HepG2 (cell line): ENCODE measurements at regions not wholly inside any gene's neighbourhood (a gene's known extent, or its start where the extent isn't known, plus 50 kb on each side); places are given as distances from the start of the nearest gene placed in this dataset.

Experiments
- ATAC-seq: fragments of 200-7000 bp; cut with Tn5 transposase; 3 replicates; pipeline ENCODE4 v1.9.1; 2020; ENCODE audit warnings: mild to moderate bottlenecking, moderate library complexity
- BruUV-seq: library from RNA; stranded (reverse); fragments of 400-500 nt; replicated peaks from 2 replicates; lab custom pipeline; 2021; lab: Mats Ljungman, UMichigan
- CTCF ChIA-PET: fragments of 300-600 bp; formaldehyde crosslinking; extraction: SDS; loops from one replicate; lab custom pipeline; 2021; ENCODE audit warnings: low total read pairs, inconsistent platforms, low intra/inter-chr PET ratio; lab: Yijun Ruan, JAX
- POLR2A ChIA-PET: fragments of 350-600 bp; sonication (Branson Sonifier 250); formaldehyde crosslinking; loops from one replicate; lab custom pipeline; 2020; ENCODE audit warnings: antibody characterized with exemption, inconsistent platforms; lab: Yijun Ruan, JAX
- DNase-seq: peaks from one replicate; pipeline ENCODE4 v3.0.0-alpha.2; 2015; ENCODE audit warnings: low spot score
- FAIRE-seq: peaks from 3 replicates; lab custom pipeline; 2011; peaks lifted over from hg19 to GRCh38; lab: Jason Lieb, UNC
- H2AFZ ChIP-seq: one replicate; pipeline ENCODE4 v1.6.1; 2011; ENCODE audit warnings: low read length, inconsistent platforms
- H3K27ac ChIP-seq: fragments of 300-600 bp; 3 replicates; pipeline ENCODE4 v1.8.0; 2011; ENCODE audit warnings: mixed run types, mild to moderate bottlenecking, mixed read lengths, low read length, inconsistent platforms; ENCODE audit not compliant: insufficient read depth; ENCODE audit errors: extremely low read length
- H3K27me3 ChIP-seq, 2 experiments: fragments of 200-600 bp in 1 of 2; 2 replicates in 1 of 2; 3 replicates in 1 of 2; pipeline versions ENCODE4 v1.6.0 to v1.8.0; 2011; ENCODE audit warnings: low read length in 2 of 2, mild to moderate bottlenecking in 2 of 2, moderate library complexity in 2 of 2, inconsistent platforms in 1 of 2; ENCODE audit not compliant: insufficient read depth in 2 of 2, control insufficient read depth in 1 of 2
- H3K36me3 ChIP-seq, 2 experiments: fragments of 200-600 bp in 1 of 2; replicated peaks in 1 of 2; 2 replicates in 1 of 2; 3 replicates in 1 of 2; pipeline versions ENCODE4 v1.5.1 to v1.8.0; 2011; ENCODE audit warnings: low read length in 2 of 2, inconsistent platforms in 1 of 2; ENCODE audit not compliant: insufficient read depth in 2 of 2, control insufficient read depth in 1 of 2
- H3K4me1 ChIP-seq: 2 replicates; pipeline ENCODE4 v1.5.1; 2012; ENCODE audit warnings: low read length, inconsistent platforms; ENCODE audit not compliant: insufficient read depth
- H3K4me2 ChIP-seq: 2 replicates; pipeline ENCODE4 v1.6.0; 2011; ENCODE audit warnings: low read depth, low read length, inconsistent platforms
- H3K4me3 ChIP-seq, 3 experiments: fragments of 200-600 bp in 1 of 3; sonication (generic), shearing (Covaris generic) in 1 of 3; replicated peaks in 1 of 3; 2 replicates each; pipeline ENCODE4 v1.5.1; 2011 to 2016; ENCODE audit warnings: low read length in 3 of 3, inconsistent platforms in 2 of 3, low read depth in 2 of 3, mild to moderate bottlenecking in 2 of 3, control low read depth in 1 of 3, mixed read lengths in 1 of 3; ENCODE audit not compliant: insufficient read depth in 1 of 3
- H3K79me2 ChIP-seq: one replicate; pipeline ENCODE4 v1.6.1; 2011; ENCODE audit warnings: low read length, inconsistent platforms; ENCODE audit not compliant: insufficient read depth
- H3K9ac ChIP-seq: 2 replicates; pipeline ENCODE4 v1.6.0; 2011; ENCODE audit warnings: mild to moderate bottlenecking, low read depth, low read length, inconsistent platforms; ENCODE audit not compliant: insufficient read depth
- H3K9me3 ChIP-seq: 2 replicates; pipeline ENCODE4 v1.5.1; 2012; ENCODE audit warnings: mild to moderate bottlenecking, low read length
- H4K20me1 ChIP-seq: 2 replicates; pipeline ENCODE4 v1.6.0; 2011; ENCODE audit warnings: inconsistent platforms, mild to moderate bottlenecking, low read length, moderate library complexity; ENCODE audit not compliant: insufficient read depth
- CEBPB ChIP-seq: IDR thresholded peaks from 2 replicates; pipeline ENCODE4 v1.6.1; 2011; ENCODE audit warnings: low read depth, low read length, improper control_type of control experiment, borderline replicate concordance
- HNF4G ChIP-seq, 2 experiments: sonication (generic) in 1 of 2; formaldehyde crosslinking in 1 of 2; IDR thresholded peaks; 2 replicates each; pipeline versions ENCODE4 v1.4.0 to v1.6.1; 2011 to 2020; ENCODE audit warnings: borderline replicate concordance in 2 of 2, low read depth in 2 of 2, mild to moderate bottlenecking in 2 of 2, low read length in 1 of 2, missing genetic modification reagents in 1 of 2, moderate library complexity in 1 of 2
- PRDM4 ChIP-seq: sonication (generic); formaldehyde crosslinking; IDR thresholded peaks from 2 replicates; pipeline ENCODE4 v1.9.0; 2021; ENCODE audit warnings: missing genetic modification reagents, borderline replicate concordance
- RFXANK ChIP-seq: IDR thresholded peaks from 2 replicates; pipeline ENCODE4 v1.6.1; 2016
- RNF219 ChIP-seq: sonication (generic); formaldehyde crosslinking; IDR thresholded peaks from 2 replicates; pipeline ENCODE4 v1.5.0; 2020; ENCODE audit warnings: mild to moderate bottlenecking, missing genetic modification reagents
- YY1 ChIP-seq: IDR thresholded peaks from 2 replicates; pipeline ENCODE4 v1.6.1; 2011; ENCODE audit warnings: low read length, low read depth, moderate library complexity, mild to moderate bottlenecking; ENCODE audit not compliant: insufficient read depth, insufficient replicate concordance
- ZMYM2 ChIP-seq: sonication (generic); formaldehyde crosslinking; IDR thresholded peaks from 2 replicates; pipeline ENCODE4 v1.8.0; 2022; ENCODE audit warnings: mild to moderate bottlenecking, missing genetic modification reagents
- ZNF281 ChIP-seq: sonication (generic); formaldehyde crosslinking; IDR thresholded peaks from 2 replicates; pipeline ENCODE4 v1.4.0; 2020; ENCODE audit warnings: missing genetic modification reagents, borderline replicate concordance
- ZNF609 ChIP-seq: sonication (generic); formaldehyde crosslinking; IDR thresholded peaks from 2 replicates; pipeline ENCODE4 v1.4.0; 2020; ENCODE audit warnings: mild to moderate bottlenecking, missing genetic modification reagents, borderline replicate concordance
- WGBS: methylation state at CpG from one replicate; pipeline ENCODE4 v1.1.6; 2017; ENCODE audit warnings: low lambda C conversion rate; 5-methylcytosine and 5-hydroxymethylcytosine counted together
- in situ Hi-C: cut with HindIII; loops from 2 replicates; pipeline ENCODE4 v1.10.0; 2017; ENCODE audit warnings: low pct_unique_long_range_greater_than_20kb; ENCODE audit not compliant: extremely low pct_ligation_motif_present
- intact Hi-C: fragments of 100-400 bp; cut with micrococcal nuclease; formaldehyde crosslinking; loops from one replicate; pipeline ENCODE4 v1.10.0; 2022; ENCODE audit not compliant: unreplicated experiment

- TF ChIP-seq ZMYM2 (no peak), RNF219 (CRISPR knock-in tag) (no peak), ZNF281 (CRISPR knock-in tag) (no peak)
Measured at GRCh38 chr2:60677356-60677755, 78.7 kb upstream of the PAPOLG start (continued).

- Histone ChIP-seq H3K4me3 (no peak overlapping the region), H3K27ac (no peak overlapping the region), H3K4me2 (no peak overlapping the region), H3K9me3 (no peaks in the 10 kb centered on the region), H3K27me3 (peaks cover 0 to 10% of the 10 kb centered on the region in 2 experiments; a peak in 2 of 5 replicates), H2AFZ (no peak overlapping the region), H3K79me2 (no peaks in the 10 kb centered on the region), H3K4me1 (no peaks in the 10 kb centered on the region), H4K20me1 (no peaks in the 10 kb centered on the region), H3K36me3 (no peaks in the 10 kb centered on the region), H3K9ac (no peak overlapping the region)
- in situ Hi-C loops (no loop called here), intact Hi-C loops (no loop called here)
- no TSS peak for BruUV-seq
- CTCF ChIA-PET: no interaction called here
- DNase-seq (no peak), ATAC-seq (no peak), FAIRE-seq (no peak)
- WGBS: 39% methylated on average over 7 of the region's 7 CpGs
- POLR2A ChIA-PET: no interaction called here
- TF ChIP-seq CEBPB (no peak), HNF4G (IDR thresholded peaks at IDR 0.05; ENCODE audit: borderline replicate concordance, low read depth, low read length) (no peak), HNF4G (CRISPR knock-in tag; IDR thresholded peaks at IDR 0.05; ENCODE audit: borderline replicate concordance, low read depth) (no peak), RFXANK (CRISPR knock-in tag) (no peak), PRDM4 (CRISPR knock-in tag) (no peak), YY1 (no peak), ZNF609 (CRISPR knock-in tag) (no peak)
Measured at GRCh38 chr2:60678551-60678950, 77.5 kb upstream of the PAPOLG start.
